ENCODE measurements at regions not wholly inside any gene's neighbourhood (a gene's known extent, or its start where the extent isn't known, plus 50 kb on each side); places are given as distances from the start of the nearest gene placed in this dataset.

GRCh38 chr12:126760092-126760491 lies 1506.9 kb upstream of the TMEM132C start:
- Histone ChIP-seq H3K27me3 (replicated peaks; ENCODE audit: control insufficient read depth, insufficient read depth, low read length) (no peaks in the 10 kb centered on the region), H3K36me3 (ENCODE audit: control insufficient read depth, insufficient read depth, low read length) (no peaks in the 10 kb centered on the region; the same call in 1 of the 2 replicates), H3K4me3 (replicated peaks; ENCODE audit: low read depth, low read length) (no peak overlapping the region)
- TF ChIP-seq CTCF (IDR thresholded peaks at IDR 0.05; ENCODE audit: insufficient read depth, low read length, poor library complexity, severe bottlenecking): no peak
- DNase-seq (ENCODE audit: extremely low read depth, insufficient read length): no peak

GRCh38 chr12:126761420-126761819 lies 1505.5 kb upstream of the TMEM132C start:
- no peak for DNase-seq (ENCODE audit: extremely low read depth, insufficient read length)
- Histone ChIP-seq H3K4me3 (replicated peaks; ENCODE audit: low read depth, low read length) (no peak overlapping the region), H3K27me3 (replicated peaks; ENCODE audit: control insufficient read depth, insufficient read depth, low read length) (no peaks in the 10 kb centered on the region), H3K36me3 (ENCODE audit: control insufficient read depth, insufficient read depth, low read length) (no peaks in the 10 kb centered on the region; the same call in 1 of the 2 replicates)
- TF ChIP-seq CTCF (IDR thresholded peaks at IDR 0.05; ENCODE audit: insufficient read depth, low read length, poor library complexity, severe bottlenecking): no peak

GRCh38 chr12:126762150-126762549 lies 1504.8 kb upstream of the TMEM132C start:
- Histone ChIP-seq H3K36me3 (ENCODE audit: control insufficient read depth, insufficient read depth, low read length) (peaks cover 1% of the 10 kb centered on the region), H3K27me3 (replicated peaks; ENCODE audit: control insufficient read depth, insufficient read depth, low read length) (no peaks in the 10 kb centered on the region), H3K4me3 (replicated peaks; ENCODE audit: low read depth, low read length) (no peak overlapping the region)
- TF ChIP-seq CTCF (IDR thresholded peaks at IDR 0.05; ENCODE audit: insufficient read depth, low read length, poor library complexity, severe bottlenecking): no peak
- no peak for DNase-seq (ENCODE audit: extremely low read depth, insufficient read length)

- no peaks in the 10 kb centered on the region for H3K27me3 ChIP-seq (replicated peaks; ENCODE audit: control insufficient read depth, insufficient read depth, low read length)
- no peak for TF ChIP-seq CTCF (IDR thresholded peaks at IDR 0.05; ENCODE audit: insufficient read depth, low read length, poor library complexity, severe bottlenecking)
- H3K4me3 ChIP-seq (replicated peaks; ENCODE audit: low read depth, low read length): no peak overlapping the region
- H3K36me3 ChIP-seq (ENCODE audit: control insufficient read depth, insufficient read depth, low read length): peaks cover 1% of the 10 kb centered on the region
- DNase-seq (ENCODE audit: extremely low read depth, insufficient read length): no peak
These were observed 1503.6 kb upstream of the TMEM132C start for GRCh38 chr12:126763359-126763758.

GRCh38 chr12:126767334-126767733 lies 1499.6 kb upstream of the TMEM132C start:
- Histone ChIP-seq H3K4me3 (replicated peaks; ENCODE audit: low read depth, low read length) (no peak overlapping the region), H3K36me3 (ENCODE audit: control insufficient read depth, insufficient read depth, low read length) (peaks cover 1% of the 10 kb centered on the region), H3K27me3 (replicated peaks; ENCODE audit: control insufficient read depth, insufficient read depth, low read length) (no peaks in the 10 kb centered on the region)
- no peak for TF ChIP-seq CTCF (IDR thresholded peaks at IDR 0.05; ENCODE audit: insufficient read depth, low read length, poor library complexity, severe bottlenecking)
- no peak for DNase-seq (ENCODE audit: extremely low read depth, insufficient read length)

- no peak for TF ChIP-seq CTCF (IDR thresholded peaks at IDR 0.05; ENCODE audit: insufficient read depth, low read length, poor library complexity, severe bottlenecking)
- H3K36me3 ChIP-seq (ENCODE audit: control insufficient read depth, insufficient read depth, low read length): peaks cover 1% of the 10 kb centered on the region
These were observed 1498.5 kb upstream of the TMEM132C start for GRCh38 chr12:126768517-126768916.

More at GRCh38 chr12:126768517-126768916, 1498.5 kb upstream of the TMEM132C start:
- Histone ChIP-seq H3K4me3 (replicated peaks; ENCODE audit: low read depth, low read length) (no peak overlapping the region), H3K27me3 (replicated peaks; ENCODE audit: control insufficient read depth, insufficient read depth, low read length) (no peaks in the 10 kb centered on the region)
- no peak for DNase-seq (ENCODE audit: extremely low read depth, insufficient read length)

Measured in GM06990 (cell line).